ENCODE measurements at regions not wholly inside any gene's neighbourhood (a gene's known extent, or its start where the extent isn't known, plus 50 kb on each side); places are given as distances from the start of the nearest gene placed in this dataset.
"Not testable (repeated sequence)": the region's sequence is repeated elsewhere in the genome, so short reads cannot be mapped to it uniquely, and the experiment has no call there.

- no peaks in the 10 kb centered on the region for H3K9me3 ChIP-seq (ENCODE audit: control insufficient read depth in 5 of 5, low read length in 5 of 5)
- no peaks in the 10 kb centered on the region for H3K27me3 ChIP-seq (ENCODE audit: control insufficient read depth in 5 of 5, insufficient read depth in 4 of 5, low read length in 5 of 5)
- H3K27ac ChIP-seq (ENCODE audit: low read depth, low read length): no peak overlapping the region
- H3K4me3 ChIP-seq (ENCODE audit: low read depth in 1 of 5, low read length in 5 of 5): no peak overlapping the region
- H3K4me1 ChIP-seq (ENCODE audit: control insufficient read depth in 5 of 5, insufficient read depth in 5 of 5, low read length in 5 of 5): no peaks in the 10 kb centered on the region
- H3K36me3 ChIP-seq (ENCODE audit: control insufficient read depth in 5 of 5, insufficient read depth in 5 of 5, low read length in 5 of 5): no peaks in the 10 kb centered on the region
- no peak overlapping the region for H3K9ac ChIP-seq (ENCODE audit: low read length in 5 of 5)
Measured at GRCh38 chr1:185396126-185396525, 79.1 kb upstream of the IVNS1ABP start.

DNA sequence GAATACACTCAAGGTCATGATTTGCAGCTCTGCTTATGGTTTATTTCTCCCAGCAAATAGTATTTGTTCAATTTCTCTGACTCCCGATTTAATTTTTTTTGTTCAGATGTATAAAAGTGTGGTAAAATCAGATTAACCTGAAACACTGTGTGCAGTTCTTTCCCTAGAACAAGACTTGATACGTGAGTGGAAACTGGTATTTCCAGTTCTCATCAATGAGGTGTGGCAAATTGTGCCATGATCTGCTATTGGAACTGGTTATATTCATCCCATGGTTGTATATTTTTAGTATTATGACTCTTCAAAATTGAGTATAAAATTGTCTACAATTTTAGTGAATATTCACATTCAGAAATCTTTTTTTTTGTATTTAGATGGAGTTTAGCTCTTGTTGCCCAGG is 76.8 kb upstream of the IVNS1ABP start:
- no peak overlapping the region for H3K4me3 ChIP-seq (ENCODE audit: low read depth in 1 of 5, low read length in 5 of 5)

GRCh38 chr1:185393205-185393604 is 76.2 kb upstream of the IVNS1ABP start:
- H3K36me3 ChIP-seq (ENCODE audit: control insufficient read depth in 5 of 5, insufficient read depth in 5 of 5, low read length in 5 of 5): no peaks in the 10 kb centered on the region
- no peaks in the 10 kb centered on the region for H3K9me3 ChIP-seq (ENCODE audit: control insufficient read depth in 5 of 5, low read length in 5 of 5)
- H3K27ac ChIP-seq (ENCODE audit: low read depth, low read length): no peak overlapping the region
- no peaks in the 10 kb centered on the region for H3K4me1 ChIP-seq (ENCODE audit: control insufficient read depth in 5 of 5, insufficient read depth in 5 of 5, low read length in 5 of 5)
- H3K9ac ChIP-seq (ENCODE audit: low read length in 5 of 5): no peak overlapping the region
- no peak overlapping the region for H3K4me3 ChIP-seq (ENCODE audit: low read depth in 1 of 5, low read length in 5 of 5)
- no peaks in the 10 kb centered on the region for H3K27me3 ChIP-seq (ENCODE audit: control insufficient read depth in 5 of 5, insufficient read depth in 4 of 5, low read length in 5 of 5)

More for the DNA sequence above, 76.8 kb upstream of the IVNS1ABP start:
- H3K9ac ChIP-seq (ENCODE audit: low read length in 5 of 5): no peak overlapping the region
- no peaks in the 10 kb centered on the region for H3K9me3 ChIP-seq (ENCODE audit: control insufficient read depth in 5 of 5, low read length in 5 of 5)
- H3K36me3 ChIP-seq (ENCODE audit: control insufficient read depth in 5 of 5, insufficient read depth in 5 of 5, low read length in 5 of 5): no peaks in the 10 kb centered on the region
- H3K4me1 ChIP-seq (ENCODE audit: control insufficient read depth in 5 of 5, insufficient read depth in 5 of 5, low read length in 5 of 5): no peaks in the 10 kb centered on the region
- no peak overlapping the region for H3K27ac ChIP-seq (ENCODE audit: low read depth, low read length)
- no peaks in the 10 kb centered on the region for H3K27me3 ChIP-seq (ENCODE audit: control insufficient read depth in 5 of 5, insufficient read depth in 4 of 5, low read length in 5 of 5)

GRCh38 chr1:185388815-185389214 is 71.8 kb upstream of the IVNS1ABP start:
- H3K9ac ChIP-seq (ENCODE audit: low read length in 5 of 5): no peak overlapping the region
- H3K4me3 ChIP-seq (ENCODE audit: low read depth in 1 of 5, low read length in 5 of 5): no peak overlapping the region
- H3K4me1 ChIP-seq (ENCODE audit: control insufficient read depth in 5 of 5, insufficient read depth in 5 of 5, low read length in 5 of 5): no peaks in the 10 kb centered on the region
- H3K36me3 ChIP-seq (ENCODE audit: control insufficient read depth in 5 of 5, insufficient read depth in 5 of 5, low read length in 5 of 5): no peaks in the 10 kb centered on the region
- no peak overlapping the region for H3K27ac ChIP-seq (ENCODE audit: low read depth, low read length)
- no peaks in the 10 kb centered on the region for H3K27me3 ChIP-seq (ENCODE audit: control insufficient read depth in 5 of 5, insufficient read depth in 4 of 5, low read length in 5 of 5)
- H3K9me3 ChIP-seq (ENCODE audit: control insufficient read depth in 5 of 5, low read length in 5 of 5): no peaks in the 10 kb centered on the region

- H3K36me3 ChIP-seq (ENCODE audit: control insufficient read depth in 5 of 5, insufficient read depth in 5 of 5, low read length in 5 of 5): no peaks in the 10 kb centered on the region
- H3K27ac ChIP-seq (ENCODE audit: low read depth, low read length): no peak overlapping the region
- no peak overlapping the region for H3K9ac ChIP-seq (ENCODE audit: low read length in 5 of 5)
- H3K4me3 ChIP-seq (ENCODE audit: low read depth in 1 of 5, low read length in 5 of 5): no peak overlapping the region
- H3K27me3 ChIP-seq (ENCODE audit: control insufficient read depth in 5 of 5, insufficient read depth in 4 of 5, low read length in 5 of 5): no peaks in the 10 kb centered on the region
- no peaks in the 10 kb centered on the region for H3K4me1 ChIP-seq (ENCODE audit: control insufficient read depth in 5 of 5, insufficient read depth in 5 of 5, low read length in 5 of 5)
- no peaks in the 10 kb centered on the region for H3K9me3 ChIP-seq (ENCODE audit: control insufficient read depth in 5 of 5, low read length in 5 of 5)
Measured at GRCh38 chr1:185388346-185388745, 71.3 kb upstream of the IVNS1ABP start.

- H3K4me3 ChIP-seq (ENCODE audit: low read depth in 1 of 5, low read length in 5 of 5): no peak overlapping the region
- H3K27me3 ChIP-seq (ENCODE audit: control insufficient read depth in 5 of 5, insufficient read depth in 4 of 5, low read length in 5 of 5): no peaks in the 10 kb centered on the region
- no peaks in the 10 kb centered on the region for H3K4me1 ChIP-seq (ENCODE audit: control insufficient read depth in 5 of 5, insufficient read depth in 5 of 5, low read length in 5 of 5)
- H3K9me3 ChIP-seq (ENCODE audit: control insufficient read depth in 5 of 5, low read length in 5 of 5): no peaks in the 10 kb centered on the region
- H3K36me3 ChIP-seq (ENCODE audit: control insufficient read depth in 5 of 5, insufficient read depth in 5 of 5, low read length in 5 of 5): no peaks in the 10 kb centered on the region
- no peak overlapping the region for H3K9ac ChIP-seq (ENCODE audit: low read length in 5 of 5)
- no peak overlapping the region for H3K27ac ChIP-seq (ENCODE audit: low read depth, low read length)
Measured at GRCh38 chr1:185385991-185386390, 68.9 kb upstream of the IVNS1ABP start.

- H3K4me3 ChIP-seq (ENCODE audit: low read depth in 1 of 5, low read length in 5 of 5); H3K4me1 ChIP-seq (ENCODE audit: control insufficient read depth in 5 of 5, insufficient read depth in 5 of 5, low read length in 5 of 5); H3K27ac ChIP-seq (ENCODE audit: low read depth, low read length); H3K36me3 ChIP-seq (ENCODE audit: control insufficient read depth in 5 of 5, insufficient read depth in 5 of 5, low read length in 5 of 5); H3K27me3 ChIP-seq (ENCODE audit: control insufficient read depth in 5 of 5, insufficient read depth in 4 of 5, low read length in 5 of 5); H3K9ac ChIP-seq (ENCODE audit: low read length in 5 of 5); H3K9me3 ChIP-seq (ENCODE audit: control insufficient read depth in 5 of 5, low read length in 5 of 5): not testable (repeated sequence)
Measured at GRCh38 chr1:185383805-185384204, 66.8 kb upstream of the IVNS1ABP start.

GRCh38 chr1:185377831-185378230 is 60.8 kb upstream of the IVNS1ABP start:
- H3K4me1 ChIP-seq (ENCODE audit: control insufficient read depth in 5 of 5, insufficient read depth in 5 of 5, low read length in 5 of 5): peaks cover 0 to 10% (median 0%) of the 10 kb centered on the region in 5 donors
- H3K36me3 ChIP-seq (ENCODE audit: control insufficient read depth in 5 of 5, insufficient read depth in 5 of 5, low read length in 5 of 5): no peaks in the 10 kb centered on the region
- no peak overlapping the region for H3K9ac ChIP-seq (ENCODE audit: low read length in 5 of 5)
- H3K9me3 ChIP-seq (ENCODE audit: control insufficient read depth in 5 of 5, low read length in 5 of 5): no peaks in the 10 kb centered on the region
- no peaks in the 10 kb centered on the region for H3K27me3 ChIP-seq (ENCODE audit: control insufficient read depth in 5 of 5, insufficient read depth in 4 of 5, low read length in 5 of 5)
- H3K4me3 ChIP-seq (ENCODE audit: low read depth in 1 of 5, low read length in 5 of 5): no peak overlapping the region
- no peak overlapping the region for H3K27ac ChIP-seq (ENCODE audit: low read depth, low read length)

DNA sequence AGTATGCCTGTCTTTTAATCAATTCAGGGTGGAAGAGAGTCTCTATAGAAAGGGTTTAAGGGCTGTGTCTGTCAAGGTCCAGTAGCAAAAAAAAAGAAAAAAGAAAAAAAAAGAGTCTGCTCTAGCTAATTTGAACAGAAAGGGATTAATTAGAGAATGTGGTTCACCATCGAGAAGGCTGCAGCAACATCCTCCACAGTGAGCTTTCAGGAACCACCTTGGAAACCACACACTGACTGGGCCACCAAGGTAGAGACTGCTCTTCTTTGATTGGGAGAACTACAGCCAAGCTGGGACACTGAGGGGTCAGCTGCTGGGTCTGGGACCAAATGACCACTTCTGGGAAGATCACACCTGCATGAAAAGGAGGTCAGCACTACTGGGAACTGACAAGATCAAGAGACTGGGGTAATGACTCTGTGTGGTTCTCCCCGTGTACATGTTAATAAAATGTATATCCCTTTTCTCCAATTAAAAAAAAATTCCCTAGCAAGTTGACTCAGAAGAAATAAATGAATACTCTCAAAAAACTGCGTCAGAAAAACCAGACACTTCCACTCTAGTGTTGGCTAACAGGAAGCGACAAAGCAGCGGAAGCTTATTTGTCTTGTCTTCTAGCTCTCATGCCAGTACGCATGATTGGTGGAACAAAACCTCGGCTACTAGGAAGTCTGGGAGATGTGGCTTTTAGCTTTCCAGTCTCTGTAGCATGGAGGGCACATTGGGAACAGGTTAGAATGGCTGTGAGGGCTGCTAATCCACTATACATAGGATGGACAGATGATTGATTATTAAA is 60.0 kb upstream of the IVNS1ABP start:
- H3K27ac ChIP-seq (ENCODE audit: low read depth, low read length): no peak overlapping the region
- no peak overlapping the region for H3K4me3 ChIP-seq (ENCODE audit: low read depth in 1 of 5, low read length in 5 of 5)
- no peaks in the 10 kb centered on the region for H3K36me3 ChIP-seq (ENCODE audit: control insufficient read depth in 5 of 5, insufficient read depth in 5 of 5, low read length in 5 of 5)

DNA sequence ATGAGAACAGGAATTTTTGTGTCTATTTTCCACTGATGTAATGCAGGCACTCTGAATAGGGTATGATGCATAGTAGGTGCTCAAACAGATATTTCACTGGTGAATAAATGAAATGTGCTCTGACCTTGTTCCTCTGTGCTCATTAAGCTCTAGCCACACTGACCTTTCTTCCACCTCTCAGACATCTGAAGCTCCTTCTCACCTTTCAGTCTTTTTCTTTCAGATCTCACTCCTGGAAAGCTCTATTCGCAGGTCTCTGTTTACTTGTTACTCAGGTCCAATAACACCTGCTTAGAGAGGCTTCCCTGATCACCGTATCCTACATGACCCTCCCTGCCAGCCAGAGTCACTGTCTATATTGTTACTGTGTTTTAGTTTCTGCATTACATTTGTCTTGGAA is 59.2 kb upstream of the IVNS1ABP start:
- no peaks in the 10 kb centered on the region for H3K36me3 ChIP-seq (ENCODE audit: control insufficient read depth in 5 of 5, insufficient read depth in 5 of 5, low read length in 5 of 5)
- H3K9me3 ChIP-seq (ENCODE audit: control insufficient read depth in 5 of 5, low read length in 5 of 5): no peaks in the 10 kb centered on the region
- no peak overlapping the region for H3K27ac ChIP-seq (ENCODE audit: low read depth, low read length)
- no peak overlapping the region for H3K4me3 ChIP-seq (ENCODE audit: low read depth in 1 of 5, low read length in 5 of 5)
- peaks cover 0 to 10% (median 0%) of the 10 kb centered on the region in 5 donors for H3K4me1 ChIP-seq (ENCODE audit: control insufficient read depth in 5 of 5, insufficient read depth in 5 of 5, low read length in 5 of 5)
- H3K9ac ChIP-seq (ENCODE audit: low read length in 5 of 5): no peak overlapping the region
- no peaks in the 10 kb centered on the region for H3K27me3 ChIP-seq (ENCODE audit: control insufficient read depth in 5 of 5, insufficient read depth in 4 of 5, low read length in 5 of 5)

More for the DNA sequence above, 60.0 kb upstream of the IVNS1ABP start:
- Histone ChIP-seq H3K27me3 (ENCODE audit: control insufficient read depth in 5 of 5, insufficient read depth in 4 of 5, low read length in 5 of 5) (no peaks in the 10 kb centered on the region), H3K9ac (ENCODE audit: low read length in 5 of 5) (no peak overlapping the region), H3K9me3 (ENCODE audit: control insufficient read depth in 5 of 5, low read length in 5 of 5) (no peaks in the 10 kb centered on the region), H3K4me1 (ENCODE audit: control insufficient read depth in 5 of 5, insufficient read depth in 5 of 5, low read length in 5 of 5) (peaks cover 0 to 10% (median 0%) of the 10 kb centered on the region in 5 donors)
